ENCODE measurements at regions not wholly inside any gene's neighbourhood (a gene's known extent, or its start where the extent isn't known, plus 50 kb on each side); places are given as distances from the start of the nearest gene placed in this dataset.

- TF ChIP-seq POLR2A (IDR thresholded peaks at IDR 0.05) (no peak), CTCF (IDR thresholded peaks at IDR 0.05) (no peak)
Observed at GRCh38 chr15:35921046-35921445, 375.1 kb upstream of the DPH6 start.

Data from esophagus squamous epithelium (tissue), 4 donors.